SW480 (cell line): ENCODE measurements at regions not wholly inside any gene's neighbourhood (a gene's known extent, or its start where the extent isn't known, plus 50 kb on each side); places are given as distances from the start of the nearest gene placed in this dataset.

ENCODE experiments used
- DNase-seq: peaks from one replicate; pipeline ENCODE4 v3.0.0-alpha.2; 2016; ENCODE audit warnings: low spot score

GRCh38 chr15:29917600-29918597 is 95.6 kb upstream of the TJP1 start:
- DNase-seq: no peak

DNA sequence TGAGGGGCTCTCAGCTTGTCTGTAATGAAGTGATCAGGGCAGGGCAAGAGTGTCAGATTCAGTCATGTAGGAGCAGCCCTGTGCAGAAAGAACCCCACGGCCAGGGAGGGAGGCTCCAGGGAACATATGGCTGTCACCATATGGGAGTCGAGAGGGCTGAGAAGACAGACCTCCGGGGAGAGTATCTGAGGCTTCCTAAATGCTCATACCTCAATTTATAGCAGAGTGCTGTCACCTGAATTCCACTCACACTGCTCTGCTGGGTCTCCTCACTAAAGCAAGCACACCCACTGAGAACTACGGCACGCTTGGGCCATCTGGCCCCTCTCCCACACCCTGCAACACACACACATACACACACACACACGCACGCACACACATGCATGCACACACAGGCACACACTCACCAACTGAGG is 92.3 kb upstream of the TJP1 start:
- no peak for DNase-seq

DNA sequence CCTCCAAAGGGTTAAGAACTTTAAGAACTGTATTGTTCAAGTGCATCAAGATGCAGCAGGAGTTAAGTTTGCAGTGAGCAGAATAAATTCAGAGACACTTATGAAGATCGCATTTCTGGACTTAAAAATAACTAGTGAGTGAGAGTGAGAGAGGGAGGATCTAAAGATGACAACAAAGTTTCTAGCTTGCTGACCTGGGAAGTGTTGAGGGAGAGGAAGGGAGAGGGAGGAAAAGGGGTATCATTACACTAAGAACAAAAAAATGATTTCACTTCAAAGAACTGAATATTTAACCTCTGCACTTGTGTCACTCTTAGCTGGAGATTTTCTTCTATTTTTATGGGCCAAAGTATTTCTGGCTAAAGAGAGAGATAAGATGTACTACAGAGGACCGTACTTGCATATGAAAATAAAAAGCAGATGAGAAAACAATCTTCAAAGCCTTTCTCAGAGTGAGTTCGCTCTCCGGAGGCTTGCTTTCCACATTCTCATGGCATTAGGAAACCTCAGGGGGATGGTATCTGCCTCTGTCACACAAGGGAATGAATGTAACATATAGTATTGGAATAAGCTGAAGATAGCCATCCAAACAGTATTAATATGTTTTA is 91.4 kb upstream of the TJP1 start:
- DNase-seq: no peak

GRCh38 chr15:29911705-29912104 is 89.4 kb upstream of the TJP1 start:
- DNase-seq: no peak

- DNase-seq: no peak
Measured at GRCh38 chr15:29910068-29910467, 87.8 kb upstream of the TJP1 start.

DNA sequence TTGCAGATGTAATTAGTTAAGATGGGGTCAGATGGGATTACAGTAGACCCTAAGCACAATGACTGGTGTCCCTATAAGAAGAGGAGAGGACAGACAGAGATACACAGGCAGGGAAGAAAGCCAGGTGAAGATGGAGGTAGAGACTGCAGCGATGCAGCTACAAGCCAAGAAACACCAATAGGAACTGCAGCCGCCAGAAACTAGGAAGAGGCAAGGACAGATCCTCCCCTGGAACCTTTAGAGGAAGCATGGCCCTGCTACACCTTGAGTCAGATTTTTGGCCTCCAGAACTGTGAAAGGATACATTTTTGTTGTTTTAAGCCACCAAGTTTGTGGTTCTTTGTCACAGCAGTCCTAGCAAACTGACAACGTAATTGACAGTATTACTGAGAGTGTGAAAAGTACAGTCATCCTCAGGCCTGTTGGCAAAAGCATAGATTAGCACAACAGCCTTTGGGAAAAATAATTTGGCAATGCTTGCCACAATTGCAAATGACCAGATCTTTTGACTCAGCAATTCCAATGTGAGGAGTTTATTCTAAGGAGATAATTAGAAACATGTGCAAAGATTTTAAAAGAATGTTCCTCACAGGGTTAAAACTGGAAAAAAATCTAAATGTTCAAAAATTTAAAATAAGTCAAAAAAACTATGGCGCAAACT is 82.6 kb upstream of the TJP1 start:
- no peak for DNase-seq

GRCh38 chr15:29903785-29904464 is 81.7 kb upstream of the TJP1 start:
- no peak for DNase-seq

- DNase-seq: no peak
Measured at GRCh38 chr15:29903028-29903427, 80.8 kb upstream of the TJP1 start.

DNA sequence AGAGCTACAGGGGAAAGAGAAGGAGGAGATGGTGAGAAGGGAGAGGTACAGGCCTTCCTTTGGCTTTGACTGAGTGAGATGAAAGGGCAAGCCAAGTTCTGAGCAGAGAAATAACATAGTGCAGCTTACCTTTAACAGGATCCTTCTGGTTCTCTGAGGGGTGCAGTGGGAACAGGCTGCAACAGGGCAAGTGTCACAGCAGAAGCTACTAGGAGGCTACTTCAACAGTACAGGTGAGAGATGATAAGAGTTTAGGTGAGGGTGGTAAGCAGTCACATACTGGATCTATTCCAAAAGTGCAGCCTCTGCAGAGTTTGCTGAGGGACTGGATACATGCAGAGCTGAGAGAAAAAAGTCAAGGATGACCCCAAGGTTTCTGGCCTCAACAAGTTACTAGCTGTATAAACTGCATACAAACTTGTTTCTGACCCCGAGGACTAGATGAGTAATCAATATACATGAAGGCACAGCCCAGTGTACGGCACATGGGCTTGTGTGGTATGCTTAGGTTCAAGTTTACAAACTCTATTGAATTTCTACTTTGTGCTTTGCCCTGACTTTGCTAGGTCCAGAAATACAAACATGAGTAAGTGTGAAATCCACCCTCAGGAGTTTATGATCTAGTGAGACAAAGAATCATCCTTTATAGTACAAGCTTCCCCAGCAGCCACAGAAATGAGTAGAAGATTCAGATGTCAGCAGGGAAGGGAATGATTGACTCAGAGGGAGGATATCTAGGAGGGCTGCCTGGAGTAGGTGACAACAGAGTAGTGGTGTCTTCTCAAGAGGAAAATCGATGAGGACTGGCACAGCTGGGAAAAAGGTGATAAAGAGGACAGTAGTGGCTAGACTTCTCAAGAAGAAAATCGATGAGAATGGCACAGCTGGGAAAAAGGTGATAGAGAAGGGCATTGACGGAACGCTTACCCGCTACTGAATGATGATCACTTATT is 78.2 kb upstream of the TJP1 start:
- DNase-seq: no peak

GRCh38 chr15:29896062-29896461 is 73.8 kb upstream of the TJP1 start:
- DNase-seq: no peak

- DNase-seq: no peak
Measured at GRCh38 chr15:29891096-29891457, 68.8 kb upstream of the TJP1 start.

DNA sequence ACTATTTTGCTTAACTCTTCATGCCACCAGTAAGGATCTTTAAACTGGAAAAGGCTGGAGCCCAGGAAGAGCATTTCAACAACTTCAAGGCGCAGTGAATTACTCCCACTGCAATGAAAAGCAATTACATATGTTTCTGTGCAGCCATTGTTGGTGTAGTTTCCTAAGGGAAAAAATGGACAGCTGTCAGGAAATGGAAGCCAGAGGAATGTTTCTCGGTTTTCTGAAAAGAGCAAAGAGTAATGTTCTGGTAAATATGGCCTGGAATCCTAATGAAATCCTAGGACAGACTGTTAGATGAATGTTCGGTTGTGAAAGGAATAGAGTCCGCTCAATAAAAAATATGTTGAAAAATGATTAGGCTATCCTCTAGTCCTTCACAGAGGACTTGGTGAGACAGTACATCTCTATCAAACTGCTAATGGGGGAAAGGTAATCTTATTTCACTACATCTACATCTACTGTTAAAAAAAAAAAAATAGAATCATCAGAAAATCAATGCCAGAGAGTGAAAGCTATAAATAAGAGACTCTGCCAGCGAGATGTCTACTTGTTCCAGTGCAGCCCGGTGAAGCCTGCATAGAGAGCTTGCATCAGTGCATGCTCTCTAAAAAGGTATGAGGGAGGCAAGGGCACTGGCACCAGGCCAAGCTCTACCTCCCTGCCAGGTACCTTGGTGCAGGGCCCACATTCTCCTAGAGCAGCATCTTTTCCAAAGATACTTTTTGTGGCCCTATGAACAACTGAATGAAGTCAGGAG is 68.2 kb upstream of the TJP1 start:
- no peak for DNase-seq

GRCh38 chr15:29889542-29890329 is 67.5 kb upstream of the TJP1 start:
- no peak for DNase-seq

GRCh38 chr15:29888646-29889045 is 66.4 kb upstream of the TJP1 start:
- DNase-seq: no peak

- no peak for DNase-seq
Measured at GRCh38 chr15:29887721-29888120, 65.5 kb upstream of the TJP1 start.

DNA sequence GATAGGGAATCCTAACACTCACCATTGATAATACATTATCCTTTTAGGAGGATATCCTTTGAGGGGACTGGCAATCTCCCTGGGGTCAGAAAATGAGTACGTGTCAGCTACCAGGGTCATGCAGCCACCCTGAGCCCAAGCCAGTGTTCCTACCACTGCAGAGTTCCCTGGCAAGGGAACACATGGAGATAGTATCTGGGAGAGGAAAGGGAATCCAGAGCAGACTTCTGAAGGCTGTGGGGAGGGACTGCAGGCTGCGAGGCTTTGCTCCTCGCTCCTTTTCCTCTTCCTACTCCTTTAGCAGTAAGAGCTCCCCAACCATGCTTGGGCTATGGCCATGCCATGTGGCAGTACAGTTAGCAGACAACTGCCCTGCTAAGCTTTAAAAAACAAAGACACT is 62.9 kb upstream of the TJP1 start:
- no peak for DNase-seq

DNA sequence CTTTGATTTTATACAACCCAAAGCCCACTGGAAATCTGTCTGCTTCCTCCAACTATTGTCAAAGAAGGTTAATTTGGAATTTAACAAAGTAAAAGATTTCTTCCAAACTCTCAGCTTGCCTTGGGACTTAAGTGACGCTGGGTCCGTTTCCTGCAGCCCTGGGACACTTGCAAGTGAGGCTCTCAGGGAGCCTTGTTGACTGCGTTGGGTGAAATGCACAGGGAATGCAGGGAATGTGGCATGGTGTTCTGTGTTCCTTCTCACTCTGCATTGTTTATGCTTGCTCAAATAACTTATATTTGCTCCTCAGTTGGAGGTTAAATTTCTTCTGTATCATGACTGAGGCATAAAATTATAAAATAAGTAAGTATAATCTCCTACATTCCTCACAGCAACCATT is 60.9 kb upstream of the TJP1 start:
- no peak for DNase-seq

GRCh38 chr15:29880886-29881285 is 58.6 kb upstream of the TJP1 start:
- no peak for DNase-seq

- no peak for DNase-seq
Measured at GRCh38 chr15:29880341-29880740, 58.1 kb upstream of the TJP1 start.

DNA sequence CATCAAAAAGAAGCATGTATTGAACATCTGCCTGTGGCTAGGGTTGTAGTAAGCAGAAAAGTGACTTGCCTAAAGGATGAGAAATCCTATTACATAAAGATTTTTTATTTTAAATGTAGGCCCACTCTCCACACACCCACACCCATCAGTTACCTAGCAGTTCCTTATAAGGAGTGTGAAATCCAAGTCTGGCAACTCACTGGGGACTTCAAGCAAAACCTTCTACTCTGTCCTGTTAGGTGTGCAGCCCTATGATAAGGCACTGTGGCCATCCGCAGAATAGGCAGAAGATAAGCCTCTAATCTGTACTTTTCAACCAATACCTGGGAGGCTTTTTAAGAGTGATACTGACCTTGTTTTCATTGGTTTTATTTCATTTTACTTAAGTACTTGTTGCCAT is 52.7 kb upstream of the TJP1 start:
- no peak for DNase-seq
